ENCODE measurements at regions not wholly inside any gene's neighbourhood (a gene's known extent, or its start where the extent isn't known, plus 50 kb on each side); places are given as distances from the start of the nearest gene placed in this dataset.

GRCh38 chr6:106757267-106757666 lies 127.9 kb downstream of the QRSL1 start:
- no peak overlapping the region for H3K4me3 ChIP-seq (ENCODE audit: low read depth, low read length)
- H3K27ac ChIP-seq (ENCODE audit: low read depth, low read length): no peak overlapping the region
- H3K27me3 ChIP-seq (ENCODE audit: control insufficient read depth, insufficient read depth, low read length): no peaks in the 10 kb centered on the region
- no peaks in the 10 kb centered on the region for H3K9me3 ChIP-seq (ENCODE audit: control insufficient read depth, insufficient read depth, low read length)
- no peak for DNase-seq (ENCODE audit: low read depth, low spot score)
- TF ChIP-seq CTCF (IDR thresholded peaks at IDR 0.05; ENCODE audit: low read depth, low read length): no peak
- ChIA-PET POLR2A (no interaction called here), CTCF (no interaction called here)

GRCh38 chr6:106754215-106754614 lies 124.8 kb downstream of the QRSL1 start:
- Histone ChIP-seq H3K27me3 (ENCODE audit: control insufficient read depth, insufficient read depth, low read length) (peaks cover 2% of the 10 kb centered on the region), H3K9me3 (ENCODE audit: control insufficient read depth, insufficient read depth, low read length) (no peaks in the 10 kb centered on the region), H3K4me3 (ENCODE audit: low read depth, low read length) (no peak overlapping the region), H3K27ac (ENCODE audit: low read depth, low read length) (no peak overlapping the region)
- no peak for TF ChIP-seq CTCF (IDR thresholded peaks at IDR 0.05; ENCODE audit: low read depth, low read length)
- ChIA-PET CTCF (no interaction called here), POLR2A (no interaction called here)
- DNase-seq (ENCODE audit: low read depth, low spot score): no peak

- ChIA-PET CTCF (no interaction called here), POLR2A (no interaction called here)
- H3K4me3 ChIP-seq (ENCODE audit: low read depth, low read length): no peak overlapping the region
- H3K27me3 ChIP-seq (ENCODE audit: control insufficient read depth, insufficient read depth, low read length): peaks cover 4% of the 10 kb centered on the region
- H3K9me3 ChIP-seq (ENCODE audit: control insufficient read depth, insufficient read depth, low read length): no peaks in the 10 kb centered on the region
- no peak for TF ChIP-seq CTCF (IDR thresholded peaks at IDR 0.05; ENCODE audit: low read depth, low read length)
- no peak for DNase-seq (ENCODE audit: low read depth, low spot score)
- H3K27ac ChIP-seq (ENCODE audit: low read depth, low read length): no peak overlapping the region
Measured at GRCh38 chr6:106752641-106753040, 123.3 kb downstream of the QRSL1 start.

- peaks cover 4% of the 10 kb centered on the region for H3K27me3 ChIP-seq (ENCODE audit: control insufficient read depth, insufficient read depth, low read length)
- CTCF ChIA-PET: no interaction called here
Measured at GRCh38 chr6:106751501-106752252, 122.3 kb downstream of the QRSL1 start.

More at GRCh38 chr6:106751501-106752252, 122.3 kb downstream of the QRSL1 start:
- DNase-seq (ENCODE audit: low read depth, low spot score): no peak
- POLR2A ChIA-PET: no interaction called here
- no peak overlapping the region for H3K4me3 ChIP-seq (ENCODE audit: low read depth, low read length)
- TF ChIP-seq CTCF (IDR thresholded peaks at IDR 0.05; ENCODE audit: low read depth, low read length): no peak
- no peaks in the 10 kb centered on the region for H3K9me3 ChIP-seq (ENCODE audit: control insufficient read depth, insufficient read depth, low read length)
- no peak overlapping the region for H3K27ac ChIP-seq (ENCODE audit: low read depth, low read length)
